SK-N-SH (cell line): ENCODE measurements at regions not wholly inside any gene's neighbourhood (a gene's known extent, or its start where the extent isn't known, plus 50 kb on each side); places are given as distances from the start of the nearest gene placed in this dataset.

ENCODE experiments used
- CTCF ChIA-PET: fragments of 300-600, 350-600 bp; formaldehyde crosslinking; extraction: SDS; loops from one replicate; lab custom pipeline; 2021; lab: Yijun Ruan, JAX
- POLR2A ChIA-PET: fragments of 350-600 bp; sonication (Branson Sonifier 250); formaldehyde crosslinking; extraction: SDS; loops from one replicate; lab custom pipeline; 2020; ENCODE audit warnings: antibody characterized with exemption, inconsistent platforms; lab: Yijun Ruan, JAX
- DNase-seq: peaks from one replicate; pipeline ENCODE4 v3.0.0; 2012
- H2AFZ ChIP-seq: fragments of 200-600 bp; sonication (generic); 2 replicates; pipeline ENCODE4 v1.8.1; 2016; ENCODE audit warnings: antibody characterized with exemption, mild to moderate bottlenecking, low read depth
- H3F3A ChIP-seq: fragments of 200-600 bp; sonication (generic); replicated peaks from 2 replicates; pipeline ENCODE3; 2016; ENCODE audit warnings: antibody characterized with exemption, mild to moderate bottlenecking; ENCODE audit not compliant: insufficient read depth
- H3K27ac ChIP-seq, 2 experiments: fragments of 200-500 bp in 1 of 2; fragments of 200-600 bp in 1 of 2; sonication (Bioruptor generic) in 1 of 2; sonication (generic), shearing (Covaris generic) in 1 of 2; 2 replicates each; pipeline versions ENCODE4 v1.5.1 to v1.6.1; 2014 to 2016; ENCODE audit warnings: low read depth in 2 of 2, inconsistent platforms in 1 of 2, low read length in 1 of 2, mild to moderate bottlenecking in 1 of 2, mixed read lengths in 1 of 2
- H3K27me3 ChIP-seq: fragments of 200-600 bp; sonication (generic), shearing (Covaris generic); 2 replicates; pipeline ENCODE4 v1.6.1; 2016; ENCODE audit warnings: mixed run types; ENCODE audit not compliant: insufficient read depth
- H3K36me3 ChIP-seq, 2 experiments: fragments of 200-500 bp in 1 of 2; fragments of 200-600 bp in 1 of 2; sonication (Bioruptor generic) in 1 of 2; sonication (generic) in 1 of 2; replicated peaks in 1 of 2; 2 replicates each; pipeline versions ENCODE3 to v1.5.1; 2014 to 2016; ENCODE audit warnings: low read length in 1 of 2, mild to moderate bottlenecking in 1 of 2; ENCODE audit not compliant: insufficient read depth in 2 of 2, control insufficient read depth in 1 of 2
- H3K4me1 ChIP-seq, 2 experiments: fragments of 200-500 bp in 1 of 2; fragments of 200-600 bp in 1 of 2; sonication (Bioruptor generic) in 1 of 2; sonication (generic), shearing (Covaris generic) in 1 of 2; 2 replicates each; pipeline versions ENCODE4 v1.5.1 to v1.6.1; 2014 to 2016; ENCODE audit warnings: low read depth in 1 of 2, low read length in 1 of 2, mixed run types in 1 of 2; ENCODE audit not compliant: insufficient read depth in 2 of 2, control insufficient read depth in 1 of 2
- H3K4me2 ChIP-seq: fragments of 200-600 bp; sonication (generic), shearing (Covaris generic); 2 replicates; pipeline ENCODE4 v1.6.1; 2017; ENCODE audit warnings: mixed run types
- H3K4me3 ChIP-seq, 2 experiments: fragments of 200-500 bp in 1 of 2; fragments of 200-600 bp in 1 of 2; sonication (Bioruptor generic) in 1 of 2; sonication (generic), shearing (Covaris generic) in 1 of 2; 2 replicates each; pipeline versions ENCODE4 v1.5.1 to v1.8.1; 2014 to 2016; ENCODE audit warnings: low read depth in 2 of 2, inconsistent platforms in 1 of 2, low read length in 1 of 2, mild to moderate bottlenecking in 1 of 2, mixed read lengths in 1 of 2, moderate library complexity in 1 of 2
- H3K79me2 ChIP-seq: fragments of 200-600 bp; sonication (generic); 2 replicates; pipeline ENCODE4 v1.8.1; 2017; ENCODE audit warnings: mild to moderate bottlenecking; ENCODE audit not compliant: insufficient read depth
- H3K9ac ChIP-seq: fragments of 200-600 bp; sonication (generic); 2 replicates; pipeline ENCODE4 v1.6.1; 2017; ENCODE audit warnings: mixed run types
- H3K9me2 ChIP-seq: fragments of 200-600 bp; sonication (generic); 2 replicates; pipeline ENCODE4 v1.6.1; 2017; ENCODE audit warnings: mixed run types
- H3K9me3 ChIP-seq: fragments of 200-600 bp; sonication (generic); 2 replicates; pipeline ENCODE4 v1.6.1; 2017; ENCODE audit warnings: mixed run types, mild to moderate bottlenecking, moderate library complexity
- H4K20me1 ChIP-seq: fragments of 200-600 bp; sonication (generic); 2 replicates; pipeline ENCODE4 v1.6.1; 2017; ENCODE audit warnings: mild to moderate bottlenecking, mixed run types; ENCODE audit not compliant: insufficient read depth
- CHD2 ChIP-seq: fragments of 150-350 bp; IDR thresholded peaks from 2 replicates; pipeline ENCODE4 v1.6.1; 2018; ENCODE audit warnings: low read length; ENCODE audit not compliant: partially characterized antibody
- EZH2phosphoT487 ChIP-seq: fragments of 200-600 bp; sonication (generic); IDR thresholded peaks from 2 replicates; pipeline ENCODE4 v1.6.1; 2017; ENCODE audit warnings: low read depth, mixed run types, mild to moderate bottlenecking, antibody characterized with exemption, moderate library complexity, borderline replicate concordance
- FOXJ3 ChIP-seq: sonication (generic); formaldehyde crosslinking; IDR thresholded peaks from 2 replicates; pipeline ENCODE4 v1.5.1; 2020; ENCODE audit warnings: mild to moderate bottlenecking, missing genetic modification reagents
- FOXM1 ChIP-seq: IDR thresholded peaks from 2 replicates; pipeline ENCODE4 v1.4.0; 2012; ENCODE audit warnings: low read depth, mild to moderate bottlenecking
- GATA2 ChIP-seq: sonication (generic); formaldehyde crosslinking; IDR thresholded peaks from 2 replicates; pipeline ENCODE4 v1.5.0; 2020; ENCODE audit warnings: mild to moderate bottlenecking, missing genetic modification reagents
- MEF2A ChIP-seq: IDR thresholded peaks from 2 replicates; pipeline ENCODE4 v1.4.0; 2012; ENCODE audit warnings: low read depth, borderline replicate concordance
- NFIC ChIP-seq: IDR thresholded peaks from 2 replicates; pipeline ENCODE4 v1.4.0; 2012; ENCODE audit warnings: borderline replicate concordance
- POLR2AphosphoS5 ChIP-seq: IDR thresholded peaks from 2 replicates; pipeline ENCODE4 v1.6.1; 2012; ENCODE audit warnings: low read depth, low read length
- RCOR1 ChIP-seq: fragments of 150-350 bp; IDR thresholded peaks from 2 replicates; pipeline ENCODE4 v1.6.1; 2017; ENCODE audit warnings: antibody characterized with exemption, low read length
- RFX5 ChIP-seq: IDR thresholded peaks from 2 replicates; pipeline ENCODE4 v1.6.1; 2012; ENCODE audit warnings: mild to moderate bottlenecking, improper control_type of control experiment, low read length
- RXRA ChIP-seq: IDR thresholded peaks from 2 replicates; pipeline ENCODE4 v1.4.0; 2012; ENCODE audit warnings: low read depth, mild to moderate bottlenecking, borderline replicate concordance
- TCF12 ChIP-seq: IDR thresholded peaks from 2 replicates; pipeline ENCODE4 v1.4.0; 2012
- WGBS: methylation state at CpG from one replicate; pipeline ENCODE4 v1.1.6; 2017; ENCODE audit warnings: low lambda C conversion rate; 5-methylcytosine and 5-hydroxymethylcytosine counted together
- TF ChIP-seq, protein P1 (sequence below): IDR thresholded peaks from 2 replicates; pipeline ENCODE4 v1.4.0; 2012; ENCODE audit warnings: low read depth, borderline replicate concordance
- TF ChIP-seq, protein P2 (sequence below): fragments of 200-600 bp; sonication (generic); IDR thresholded peaks from 2 replicates; pipeline ENCODE4 v1.6.1; 2017; ENCODE audit warnings: antibody characterized with exemption, mild to moderate bottlenecking, moderate library complexity
- TF ChIP-seq, protein P3 (sequence below): IDR thresholded peaks from 2 replicates; pipeline ENCODE4 v1.4.0; 2012; ENCODE audit warnings: low read depth
- TF ChIP-seq, protein P4 (sequence below): IDR thresholded peaks from 2 replicates; pipeline ENCODE4 v1.6.1; 2012; ENCODE audit warnings: mild to moderate bottlenecking, low read depth, low read length, moderate library complexity
- TF ChIP-seq, protein P5 (sequence below): IDR thresholded peaks from 2 replicates; pipeline ENCODE4 v1.4.0; 2012; ENCODE audit warnings: low read depth, borderline replicate concordance
- TF ChIP-seq, protein P6 (sequence below): fragments of 150-350 bp; IDR thresholded peaks from 2 replicates; pipeline ENCODE4 v1.6.1; 2016; ENCODE audit warnings: mild to moderate bottlenecking, low read depth, low read length

DNA sequence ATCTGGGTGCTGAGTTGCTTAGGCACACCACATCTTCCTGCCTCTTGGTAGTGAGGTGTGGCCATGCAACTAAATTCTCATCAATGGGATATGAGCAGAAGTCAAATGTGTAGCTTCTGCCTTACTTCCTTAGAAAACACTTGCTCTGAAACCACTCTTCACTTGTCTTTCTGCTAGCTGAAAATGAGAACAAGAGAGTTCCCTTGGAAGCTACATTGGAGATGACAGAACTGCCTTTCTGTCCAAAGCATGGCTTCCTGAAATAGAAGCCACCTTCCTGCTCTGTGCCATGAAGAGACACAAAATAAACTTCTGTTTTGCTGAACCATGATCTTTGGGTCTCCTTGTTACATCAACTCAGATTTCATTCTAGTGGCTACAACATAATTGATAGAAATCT lies 659.9 kb downstream of the IRS1 start:
- Histone ChIP-seq H3K79me2 (no peaks in the 10 kb centered on the region), H3K27ac (no peak overlapping the region), H3K27me3 (no peaks in the 10 kb centered on the region), H3F3A (no peaks in the 10 kb centered on the region), H3K9ac (no peak overlapping the region), H3K36me3 (no peaks in the 10 kb centered on the region), H4K20me1 (no peaks in the 10 kb centered on the region), H3K4me2 (no peak overlapping the region), H3K9me3 (no peaks in the 10 kb centered on the region), H2AFZ (no peak overlapping the region), H3K9me2 (no peaks in the 10 kb centered on the region), H3K4me1 (no peaks in the 10 kb centered on the region; a peak in 1 of 4 replicates), H3K4me3 (no peak overlapping the region)
- CTCF ChIA-PET, result interaction anchor here (0.7 kb wide), 1 partner anchor 81 kb away, joined by 3 read pairs; no protein-coding TSS in a partner anchor
- no peak for DNase-seq
- TF ChIP-seq NFIC (no peak), CHD2 (no peak), FOXJ3 (CRISPR knock-in tag) (no peak), RFX5 (no peak), RCOR1 (no peak), MEF2A (no peak), POLR2AphosphoS5 (no peak)
- TF ChIP-seq, protein P1, sequence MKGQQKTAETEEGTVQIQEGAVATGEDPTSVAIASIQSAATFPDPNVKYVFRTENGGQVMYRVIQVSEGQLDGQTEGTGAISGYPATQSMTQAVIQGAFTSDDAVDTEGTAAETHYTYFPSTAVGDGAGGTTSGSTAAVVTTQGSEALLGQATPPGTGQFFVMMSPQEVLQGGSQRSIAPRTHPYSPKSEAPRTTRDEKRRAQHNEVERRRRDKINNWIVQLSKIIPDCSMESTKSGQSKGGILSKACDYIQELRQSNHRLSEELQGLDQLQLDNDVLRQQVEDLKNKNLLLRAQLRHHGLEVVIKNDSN, result no peak
- TF ChIP-seq, protein P2, sequence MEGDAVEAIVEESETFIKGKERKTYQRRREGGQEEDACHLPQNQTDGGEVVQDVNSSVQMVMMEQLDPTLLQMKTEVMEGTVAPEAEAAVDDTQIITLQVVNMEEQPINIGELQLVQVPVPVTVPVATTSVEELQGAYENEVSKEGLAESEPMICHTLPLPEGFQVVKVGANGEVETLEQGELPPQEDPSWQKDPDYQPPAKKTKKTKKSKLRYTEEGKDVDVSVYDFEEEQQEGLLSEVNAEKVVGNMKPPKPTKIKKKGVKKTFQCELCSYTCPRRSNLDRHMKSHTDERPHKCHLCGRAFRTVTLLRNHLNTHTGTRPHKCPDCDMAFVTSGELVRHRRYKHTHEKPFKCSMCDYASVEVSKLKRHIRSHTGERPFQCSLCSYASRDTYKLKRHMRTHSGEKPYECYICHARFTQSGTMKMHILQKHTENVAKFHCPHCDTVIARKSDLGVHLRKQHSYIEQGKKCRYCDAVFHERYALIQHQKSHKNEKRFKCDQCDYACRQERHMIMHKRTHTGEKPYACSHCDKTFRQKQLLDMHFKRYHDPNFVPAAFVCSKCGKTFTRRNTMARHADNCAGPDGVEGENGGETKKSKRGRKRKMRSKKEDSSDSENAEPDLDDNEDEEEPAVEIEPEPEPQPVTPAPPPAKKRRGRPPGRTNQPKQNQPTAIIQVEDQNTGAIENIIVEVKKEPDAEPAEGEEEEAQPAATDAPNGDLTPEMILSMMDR, result no peak
- POLR2A ChIA-PET, result no interaction called here

DNA sequence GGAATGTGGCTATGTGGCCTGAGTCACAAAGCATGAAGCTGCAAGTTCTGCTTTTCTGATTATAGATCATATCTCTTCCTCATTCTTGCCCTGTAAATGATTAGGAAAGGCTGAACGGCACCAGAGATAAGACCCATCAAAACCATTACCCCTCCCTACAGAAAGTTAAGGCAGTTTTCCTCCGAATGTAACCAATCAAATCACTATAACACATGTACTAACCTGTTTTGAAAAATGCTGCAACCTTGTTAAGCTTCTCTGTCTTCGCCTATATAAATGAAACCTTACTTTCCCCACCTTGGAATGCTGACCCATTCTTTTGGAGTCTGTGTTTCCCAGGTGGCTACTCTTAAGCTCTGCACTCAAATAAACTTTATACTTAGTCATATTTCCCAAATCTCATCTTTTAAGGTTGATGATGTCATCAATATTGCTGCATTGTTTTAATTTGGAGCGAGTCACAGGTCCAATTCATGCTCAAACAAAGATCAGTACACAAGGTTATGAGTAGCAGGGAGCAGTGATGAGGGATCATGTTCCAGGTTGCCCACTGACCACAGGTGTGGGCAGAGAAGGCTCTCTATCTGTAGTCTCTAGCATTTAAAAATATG lies 662.3 kb downstream of the IRS1 start:
- H3K4me1 ChIP-seq, result no peaks in the 10 kb centered on the region; a peak in 1 of 4 replicates
- H3K27me3 ChIP-seq, result no peaks in the 10 kb centered on the region
- ChIA-PET CTCF (interaction anchor here (0.7 kb wide), 1 partner anchor 665 kb away, joined by 3 read pairs; no protein-coding TSS in a partner anchor), POLR2A (no interaction called here)
- no peaks in the 10 kb centered on the region for H3K9me3 ChIP-seq
- peak overlapping the region in 1 of 2 experiments; percentile 5; a peak in 1 of 4 replicates for H3K27ac ChIP-seq
- H3F3A ChIP-seq, result no peaks in the 10 kb centered on the region
- H3K9me2 ChIP-seq, result no peaks in the 10 kb centered on the region
- H4K20me1 ChIP-seq, result no peaks in the 10 kb centered on the region
- no peaks in the 10 kb centered on the region for H3K79me2 ChIP-seq
- DNase-seq, result no peak
- H3K4me3 ChIP-seq, result no peak overlapping the region
- H2AFZ ChIP-seq, result no peak overlapping the region
- no peak overlapping the region for H3K9ac ChIP-seq
- 11% methylated on average over 4 of the region's 4 CpGs for WGBS
- H3K36me3 ChIP-seq, result no peaks in the 10 kb centered on the region
- no peak overlapping the region for H3K4me2 ChIP-seq
- no peak for TF ChIP-seq RXRA
- TF ChIP-seq EZH2phosphoT487, result no peak
- TF ChIP-seq, protein P3, sequence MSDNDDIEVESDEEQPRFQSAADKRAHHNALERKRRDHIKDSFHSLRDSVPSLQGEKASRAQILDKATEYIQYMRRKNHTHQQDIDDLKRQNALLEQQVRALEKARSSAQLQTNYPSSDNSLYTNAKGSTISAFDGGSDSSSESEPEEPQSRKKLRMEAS, result no peak
- TF ChIP-seq, protein P4, sequence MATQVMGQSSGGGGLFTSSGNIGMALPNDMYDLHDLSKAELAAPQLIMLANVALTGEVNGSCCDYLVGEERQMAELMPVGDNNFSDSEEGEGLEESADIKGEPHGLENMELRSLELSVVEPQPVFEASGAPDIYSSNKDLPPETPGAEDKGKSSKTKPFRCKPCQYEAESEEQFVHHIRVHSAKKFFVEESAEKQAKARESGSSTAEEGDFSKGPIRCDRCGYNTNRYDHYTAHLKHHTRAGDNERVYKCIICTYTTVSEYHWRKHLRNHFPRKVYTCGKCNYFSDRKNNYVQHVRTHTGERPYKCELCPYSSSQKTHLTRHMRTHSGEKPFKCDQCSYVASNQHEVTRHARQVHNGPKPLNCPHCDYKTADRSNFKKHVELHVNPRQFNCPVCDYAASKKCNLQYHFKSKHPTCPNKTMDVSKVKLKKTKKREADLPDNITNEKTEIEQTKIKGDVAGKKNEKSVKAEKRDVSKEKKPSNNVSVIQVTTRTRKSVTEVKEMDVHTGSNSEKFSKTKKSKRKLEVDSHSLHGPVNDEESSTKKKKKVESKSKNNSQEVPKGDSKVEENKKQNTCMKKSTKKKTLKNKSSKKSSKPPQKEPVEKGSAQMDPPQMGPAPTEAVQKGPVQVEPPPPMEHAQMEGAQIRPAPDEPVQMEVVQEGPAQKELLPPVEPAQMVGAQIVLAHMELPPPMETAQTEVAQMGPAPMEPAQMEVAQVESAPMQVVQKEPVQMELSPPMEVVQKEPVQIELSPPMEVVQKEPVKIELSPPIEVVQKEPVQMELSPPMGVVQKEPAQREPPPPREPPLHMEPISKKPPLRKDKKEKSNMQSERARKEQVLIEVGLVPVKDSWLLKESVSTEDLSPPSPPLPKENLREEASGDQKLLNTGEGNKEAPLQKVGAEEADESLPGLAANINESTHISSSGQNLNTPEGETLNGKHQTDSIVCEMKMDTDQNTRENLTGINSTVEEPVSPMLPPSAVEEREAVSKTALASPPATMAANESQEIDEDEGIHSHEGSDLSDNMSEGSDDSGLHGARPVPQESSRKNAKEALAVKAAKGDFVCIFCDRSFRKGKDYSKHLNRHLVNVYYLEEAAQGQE, result no peak
- TF ChIP-seq, protein P5, sequence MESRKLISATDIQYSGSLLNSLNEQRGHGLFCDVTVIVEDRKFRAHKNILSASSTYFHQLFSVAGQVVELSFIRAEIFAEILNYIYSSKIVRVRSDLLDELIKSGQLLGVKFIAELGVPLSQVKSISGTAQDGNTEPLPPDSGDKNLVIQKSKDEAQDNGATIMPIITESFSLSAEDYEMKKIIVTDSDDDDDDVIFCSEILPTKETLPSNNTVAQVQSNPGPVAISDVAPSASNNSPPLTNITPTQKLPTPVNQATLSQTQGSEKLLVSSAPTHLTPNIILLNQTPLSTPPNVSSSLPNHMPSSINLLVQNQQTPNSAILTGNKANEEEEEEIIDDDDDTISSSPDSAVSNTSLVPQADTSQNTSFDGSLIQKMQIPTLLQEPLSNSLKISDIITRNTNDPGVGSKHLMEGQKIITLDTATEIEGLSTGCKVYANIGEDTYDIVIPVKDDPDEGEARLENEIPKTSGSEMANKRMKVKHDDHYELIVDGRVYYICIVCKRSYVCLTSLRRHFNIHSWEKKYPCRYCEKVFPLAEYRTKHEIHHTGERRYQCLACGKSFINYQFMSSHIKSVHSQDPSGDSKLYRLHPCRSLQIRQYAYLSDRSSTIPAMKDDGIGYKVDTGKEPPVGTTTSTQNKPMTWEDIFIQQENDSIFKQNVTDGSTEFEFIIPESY, result no peak
- peak; percentile 42; the same call in 1 of the 2 replicates for TF ChIP-seq FOXM1
- no peak for TF ChIP-seq FOXJ3 (CRISPR knock-in tag)
- TF ChIP-seq, protein P6, sequence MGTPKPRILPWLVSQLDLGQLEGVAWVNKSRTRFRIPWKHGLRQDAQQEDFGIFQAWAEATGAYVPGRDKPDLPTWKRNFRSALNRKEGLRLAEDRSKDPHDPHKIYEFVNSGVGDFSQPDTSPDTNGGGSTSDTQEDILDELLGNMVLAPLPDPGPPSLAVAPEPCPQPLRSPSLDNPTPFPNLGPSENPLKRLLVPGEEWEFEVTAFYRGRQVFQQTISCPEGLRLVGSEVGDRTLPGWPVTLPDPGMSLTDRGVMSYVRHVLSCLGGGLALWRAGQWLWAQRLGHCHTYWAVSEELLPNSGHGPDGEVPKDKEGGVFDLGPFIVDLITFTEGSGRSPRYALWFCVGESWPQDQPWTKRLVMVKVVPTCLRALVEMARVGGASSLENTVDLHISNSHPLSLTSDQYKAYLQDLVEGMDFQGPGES, result no peak
- TF ChIP-seq POLR2AphosphoS5, result no peak
- no peak for TF ChIP-seq GATA2
- peak; percentile 57 for TF ChIP-seq TCF12
